ENCODE measurements at regions not wholly inside any gene's neighbourhood (a gene's known extent, or its start where the extent isn't known, plus 50 kb on each side); places are given as distances from the start of the nearest gene placed in this dataset.

GRCh38 chr13:27352698-27353097 lies 71.7 kb upstream of the GTF3A start:
- no peak for TF ChIP-seq EZH2 (IDR thresholded peaks at IDR 0.05; ENCODE audit: borderline replicate concordance, low read depth, low read length)
- no peak for TF ChIP-seq SMARCA5 (IDR thresholded peaks at IDR 0.05)
- TF ChIP-seq MAX (CRISPR knock-in tag; IDR thresholded peaks at IDR 0.05) = no peak
- TF ChIP-seq ZNF609 (CRISPR knock-in tag; IDR thresholded peaks at IDR 0.05; ENCODE audit: borderline replicate concordance) = no peak
- no peak for TF ChIP-seq EGR1 (conservative IDR thresholded peaks at IDR 0.05)
- TF ChIP-seq ZNF23 (CRISPR knock-in tag; IDR thresholded peaks at IDR 0.05) = no peak
- TF ChIP-seq ATF3 (IDR thresholded peaks at IDR 0.05) = no peak
- TF ChIP-seq ATF3 (CRISPR knock-in tag; conservative IDR thresholded peaks at IDR 0.05) = no peak
- TF ChIP-seq POLR2A (conservative IDR thresholded peaks at IDR 0.05) = no peak
- no peak for TF ChIP-seq SP2 (IDR thresholded peaks at IDR 0.05; ENCODE audit: extremely low read depth, low read depth, low read length, poor library complexity, severe bottlenecking)
- TF ChIP-seq KHSRP (IDR thresholded peaks at IDR 0.05) = no peak
- TF ChIP-seq TARDBP (IDR thresholded peaks at IDR 0.05) = no peak
- no peak for TF ChIP-seq POLR2AphosphoS5 (IDR thresholded peaks at IDR 0.05; ENCODE audit: control insufficient read depth, insufficient read depth, low read depth, low read length)
- TF ChIP-seq ZNF318 (IDR thresholded peaks at IDR 0.05; ENCODE audit: borderline replicate concordance in 1 of 2, low read depth in 1 of 2) = no peak
- TF ChIP-seq, protein P1, sequence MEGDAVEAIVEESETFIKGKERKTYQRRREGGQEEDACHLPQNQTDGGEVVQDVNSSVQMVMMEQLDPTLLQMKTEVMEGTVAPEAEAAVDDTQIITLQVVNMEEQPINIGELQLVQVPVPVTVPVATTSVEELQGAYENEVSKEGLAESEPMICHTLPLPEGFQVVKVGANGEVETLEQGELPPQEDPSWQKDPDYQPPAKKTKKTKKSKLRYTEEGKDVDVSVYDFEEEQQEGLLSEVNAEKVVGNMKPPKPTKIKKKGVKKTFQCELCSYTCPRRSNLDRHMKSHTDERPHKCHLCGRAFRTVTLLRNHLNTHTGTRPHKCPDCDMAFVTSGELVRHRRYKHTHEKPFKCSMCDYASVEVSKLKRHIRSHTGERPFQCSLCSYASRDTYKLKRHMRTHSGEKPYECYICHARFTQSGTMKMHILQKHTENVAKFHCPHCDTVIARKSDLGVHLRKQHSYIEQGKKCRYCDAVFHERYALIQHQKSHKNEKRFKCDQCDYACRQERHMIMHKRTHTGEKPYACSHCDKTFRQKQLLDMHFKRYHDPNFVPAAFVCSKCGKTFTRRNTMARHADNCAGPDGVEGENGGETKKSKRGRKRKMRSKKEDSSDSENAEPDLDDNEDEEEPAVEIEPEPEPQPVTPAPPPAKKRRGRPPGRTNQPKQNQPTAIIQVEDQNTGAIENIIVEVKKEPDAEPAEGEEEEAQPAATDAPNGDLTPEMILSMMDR (IDR thresholded peaks at IDR 0.05 in 2 of 3, conservative IDR thresholded peaks at IDR 0.05 in 1 of 3; ENCODE audit: insufficient read depth in 2 of 3, low read depth in 1 of 3, low read length in 3 of 3) = no peak
